ENCODE measurements at regions not wholly inside any gene's neighbourhood (a gene's known extent, or its start where the extent isn't known, plus 50 kb on each side); places are given as distances from the start of the nearest gene placed in this dataset.
"Not testable (repeated sequence)": the region's sequence is repeated elsewhere in the genome, so short reads cannot be mapped to it uniquely, and the experiment has no call there.

GRCh38 chr5:25387953-25388352 is 743.2 kb upstream of the CDH10 start:
- DNase-seq, result no peak

GRCh38 chr5:25362799-25363198 is 718.0 kb upstream of the CDH10 start:
- DNase-seq, result no peak

GRCh38 chr5:25358919-25359318 is 714.1 kb upstream of the CDH10 start:
- DNase-seq, result no peak

- no peak for DNase-seq
These were observed 712.8 kb upstream of the CDH10 start for GRCh38 chr5:25357605-25358004.

GRCh38 chr5:25349746-25350145 is 705.0 kb upstream of the CDH10 start:
- no peak for DNase-seq

GRCh38 chr5:25345240-25345771 is 700.5 kb upstream of the CDH10 start:
- DNase-seq, result no peak

- DNase-seq, result no peak
These were observed 694.8 kb upstream of the CDH10 start for GRCh38 chr5:25339541-25339940.

- no peak for DNase-seq
These were observed 689.6 kb upstream of the CDH10 start for GRCh38 chr5:25334350-25334749.

- no peak for DNase-seq
These were observed 685.9 kb upstream of the CDH10 start for GRCh38 chr5:25330721-25331120.

- DNase-seq, result no peak
These were observed 682.4 kb upstream of the CDH10 start for GRCh38 chr5:25327172-25327571.

GRCh38 chr5:25301836-25302235 is 657.1 kb upstream of the CDH10 start:
- DNase-seq, result no peak

GRCh38 chr5:25295067-25295466 is 650.3 kb upstream of the CDH10 start:
- DNase-seq, result no peak

GRCh38 chr5:25289766-25290165 is 645.0 kb upstream of the CDH10 start:
- not testable (repeated sequence) for DNase-seq

GRCh38 chr5:25286319-25286718 is 641.5 kb upstream of the CDH10 start:
- no peak for DNase-seq

- no peak for DNase-seq
These were observed 640.4 kb upstream of the CDH10 start for GRCh38 chr5:25285136-25285535.

- DNase-seq, result not testable (repeated sequence)
These were observed 618.7 kb upstream of the CDH10 start for GRCh38 chr5:25263507-25263906.

- DNase-seq, result no peak
These were observed 617.4 kb upstream of the CDH10 start for GRCh38 chr5:25262221-25262620.

- DNase-seq, result peak; percentile 17
These were observed 610.4 kb upstream of the CDH10 start for GRCh38 chr5:25255128-25255527.

- DNase-seq, result peak; percentile 31
These were observed 597.2 kb upstream of the CDH10 start for GRCh38 chr5:25241981-25242380.

GRCh38 chr5:25238720-25239119 is 593.9 kb upstream of the CDH10 start:
- not testable (repeated sequence) for DNase-seq

GRCh38 chr5:25224316-25224982 is 579.7 kb upstream of the CDH10 start:
- no peak for DNase-seq

GRCh38 chr5:25199902-25200301 is 555.1 kb upstream of the CDH10 start:
- not testable (repeated sequence) for DNase-seq

GRCh38 chr5:25190521-25191000 is 545.8 kb upstream of the CDH10 start:
- no peak for DNase-seq

GRCh38 chr5:25181249-25181648 is 536.5 kb upstream of the CDH10 start:
- no peak for DNase-seq

GRCh38 chr5:25162616-25163015 is 517.8 kb upstream of the CDH10 start:
- peak; percentile 14 for DNase-seq
